GM18861 (cell line): ENCODE measurements at regions not wholly inside any gene's neighbourhood (a gene's known extent, or its start where the extent isn't known, plus 50 kb on each side); places are given as distances from the start of the nearest gene placed in this dataset.
"Not testable (repeated sequence)": the region's sequence is repeated elsewhere in the genome, so short reads cannot be mapped to it uniquely, and the experiment has no call there.

Experiments used
- ATAC-seq: cut with Tn5 transposase; IDR thresholded peaks from one replicate; pipeline ENCODE4 v1.9.1; 2021; ENCODE audit not compliant: unreplicated experiment

DNA sequence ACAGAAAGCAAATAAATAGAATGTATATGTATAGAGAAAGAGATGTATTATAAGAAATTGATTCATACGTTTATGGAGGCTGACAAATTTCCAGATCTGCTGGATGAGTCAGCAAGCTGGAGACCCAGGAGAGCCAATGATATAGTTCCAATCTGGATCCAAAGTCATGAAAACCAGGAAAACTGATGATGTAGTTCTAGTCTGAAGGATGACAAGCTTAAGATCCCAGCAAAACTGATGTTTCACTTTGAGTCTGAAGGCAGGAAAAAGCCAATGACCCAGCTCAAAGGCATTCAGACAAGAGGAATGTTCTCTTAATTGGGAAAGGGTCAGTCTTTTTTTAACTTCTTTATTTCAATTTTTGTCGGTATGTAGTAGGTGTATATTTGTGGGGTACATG is 102.6 kb downstream of the LHFPL1 start:
- no peak for ATAC-seq

- ATAC-seq = peak; percentile 52
These were observed 108.3 kb downstream of the LHFPL1 start for GRCh38 chrX:112571388-112571787.

GRCh38 chrX:112555831-112556230 is 123.9 kb downstream of the LHFPL1 start:
- ATAC-seq = no peak

GRCh38 chrX:112545051-112545450 is 134.7 kb downstream of the LHFPL1 start:
- ATAC-seq = no peak

- no peak for ATAC-seq
These were observed 143.2 kb downstream of the LHFPL1 start for GRCh38 chrX:112536544-112536943.

- no peak for ATAC-seq
These were observed 151.8 kb downstream of the LHFPL1 start for GRCh38 chrX:112527903-112528302.

GRCh38 chrX:112521676-112522075 is 158.1 kb downstream of the LHFPL1 start:
- ATAC-seq = no peak

DNA sequence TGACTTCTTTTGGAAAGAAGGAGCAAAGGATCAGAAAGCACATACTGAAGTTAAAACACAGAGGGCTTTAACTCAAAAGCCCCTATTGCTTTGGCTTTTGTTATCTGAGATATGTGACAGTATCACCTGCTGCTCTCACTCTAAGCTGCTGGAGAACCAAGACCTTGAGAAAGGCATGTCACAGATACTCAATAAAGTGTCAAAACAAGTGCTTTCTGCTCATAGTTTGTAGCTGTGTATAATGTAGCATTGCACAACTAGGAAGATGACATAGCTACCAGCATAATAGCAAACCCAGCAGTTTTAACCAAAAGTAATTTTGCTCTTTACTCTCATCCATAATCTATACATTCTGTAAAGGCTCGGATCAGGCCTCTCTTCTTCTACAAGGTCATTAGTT is 159.6 kb downstream of the LHFPL1 start:
- no peak for ATAC-seq

- ATAC-seq = no peak
These were observed 166.6 kb downstream of the LHFPL1 start for GRCh38 chrX:112513154-112513553.

DNA sequence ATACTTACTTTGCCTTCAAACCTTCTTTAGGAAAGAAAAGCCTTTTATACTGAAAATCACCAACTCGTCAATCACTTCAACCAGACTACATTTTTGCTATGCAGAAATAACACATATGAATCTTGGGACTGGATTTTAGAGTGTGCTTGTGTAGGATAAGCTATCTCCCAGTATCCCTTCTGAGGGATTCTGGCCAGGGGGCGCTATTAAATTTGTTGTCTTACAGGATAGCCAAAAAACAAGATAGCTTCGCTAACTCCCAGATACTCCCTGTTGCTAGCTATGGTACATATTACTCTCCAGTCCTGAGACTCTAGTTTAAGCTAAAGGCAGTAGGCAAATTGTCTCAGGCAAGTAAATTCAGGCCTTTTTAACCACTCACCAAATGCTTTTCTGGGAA is 167.2 kb downstream of the LHFPL1 start:
- no peak for ATAC-seq

DNA sequence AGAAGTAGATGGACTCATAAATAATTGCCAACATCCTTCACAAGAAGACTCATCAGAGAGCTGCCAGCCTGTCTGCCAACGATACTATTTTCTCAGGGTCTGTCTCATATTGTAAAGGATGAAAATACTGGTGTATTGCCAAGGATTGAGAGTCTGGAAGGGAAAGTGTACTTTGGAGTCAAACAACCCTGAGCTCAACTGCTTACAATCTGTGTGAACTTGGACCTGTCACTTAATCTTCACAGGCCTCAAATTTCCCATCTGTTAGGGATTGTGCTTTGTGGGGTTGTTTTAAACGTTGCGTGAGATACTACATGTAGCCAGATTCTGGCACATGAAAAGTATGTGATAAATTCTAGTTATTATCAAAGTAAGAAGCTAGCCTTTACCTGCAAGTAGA is 169.1 kb downstream of the LHFPL1 start:
- no peak for ATAC-seq

DNA sequence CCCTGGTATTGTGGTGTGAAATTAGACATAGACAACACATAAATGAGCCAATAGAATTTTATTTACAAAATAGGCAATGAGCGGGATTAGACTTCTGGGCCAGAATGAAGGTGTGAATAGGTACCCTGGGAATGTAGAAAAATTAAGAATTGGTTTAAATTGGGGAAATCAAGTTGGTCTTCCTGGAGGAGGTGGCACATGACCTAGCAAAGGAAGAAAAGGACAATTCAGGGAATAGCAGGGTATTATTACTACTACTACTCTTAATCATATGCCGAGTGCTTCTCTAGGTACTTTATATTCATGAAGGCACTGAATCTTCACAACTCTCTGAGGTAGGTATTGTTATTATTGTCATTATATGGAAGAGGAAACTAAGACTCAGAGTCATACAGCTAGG is 202.1 kb downstream of the LHFPL1 start:
- no peak for ATAC-seq

- ATAC-seq = no peak
These were observed 206.1 kb downstream of the LHFPL1 start for GRCh38 chrX:112473654-112474053.

- no peak for ATAC-seq
These were observed 209.2 kb downstream of the LHFPL1 start for GRCh38 chrX:112470551-112470950.

DNA sequence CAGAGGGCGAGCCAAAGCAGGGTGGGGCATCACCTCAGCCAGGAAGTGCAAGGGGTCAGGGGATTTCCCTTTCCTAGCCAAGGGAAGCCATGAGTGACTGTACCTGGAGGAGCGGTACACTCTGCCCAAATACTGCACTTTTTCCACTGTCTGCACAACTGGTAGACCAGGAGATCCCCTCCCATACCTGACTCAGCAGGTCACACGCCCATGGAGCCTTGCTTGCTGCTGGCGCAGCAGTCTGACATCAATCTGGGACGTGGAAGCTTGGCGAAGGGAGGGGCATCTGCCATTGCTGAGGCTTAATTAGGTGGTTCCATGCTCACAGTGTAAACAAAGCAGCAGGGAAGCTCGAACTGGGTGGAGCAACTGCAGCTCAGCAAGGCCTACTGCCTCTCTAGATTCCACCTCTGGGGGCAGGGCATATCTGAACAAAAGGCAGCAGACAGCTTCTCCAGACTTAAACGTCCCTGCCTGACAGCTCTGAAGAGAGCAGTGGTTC is 217.7 kb downstream of the LHFPL1 start:
- not testable (repeated sequence) for ATAC-seq

GRCh38 chrX:112457788-112458187 is 221.9 kb downstream of the LHFPL1 start:
- ATAC-seq = no peak

DNA sequence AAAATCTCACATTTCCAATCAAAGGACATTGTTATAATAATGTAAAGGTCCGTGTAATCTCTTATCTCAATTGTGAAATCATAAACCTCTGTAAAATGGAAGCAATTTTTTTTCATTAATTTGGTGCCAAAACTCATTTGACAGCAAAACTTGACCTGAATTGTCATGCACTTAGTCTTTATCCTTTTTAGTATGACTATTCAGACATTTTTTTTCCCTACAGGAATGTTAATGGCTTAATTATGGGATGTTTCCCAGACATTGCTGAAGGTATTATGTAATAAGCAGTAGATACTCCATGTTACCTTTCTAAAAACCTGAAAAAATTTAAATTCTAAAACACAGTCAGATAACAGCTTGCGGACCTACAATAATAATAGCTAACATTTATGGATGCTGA is 228.9 kb downstream of the LHFPL1 start:
- no peak for ATAC-seq

DNA sequence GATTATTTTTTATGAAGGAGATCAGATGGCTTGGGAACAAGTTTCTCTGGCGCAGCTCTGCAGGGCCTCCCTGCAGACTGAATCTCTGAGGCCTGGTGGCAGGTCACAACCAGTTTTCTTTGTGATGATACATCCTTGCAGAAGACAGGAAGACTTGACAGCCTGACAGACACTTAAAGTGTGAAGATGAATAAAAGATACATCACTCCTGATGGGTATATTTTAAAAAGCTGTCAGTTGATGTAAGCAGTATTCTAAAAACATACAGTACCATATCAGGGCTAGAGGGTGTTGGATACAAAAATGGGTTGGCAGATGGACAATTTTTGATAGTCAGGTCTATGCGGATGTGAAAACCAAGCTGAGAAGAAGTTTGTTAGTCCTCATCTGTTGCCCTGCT is 239.5 kb downstream of the LHFPL1 start:
- no peak for ATAC-seq

DNA sequence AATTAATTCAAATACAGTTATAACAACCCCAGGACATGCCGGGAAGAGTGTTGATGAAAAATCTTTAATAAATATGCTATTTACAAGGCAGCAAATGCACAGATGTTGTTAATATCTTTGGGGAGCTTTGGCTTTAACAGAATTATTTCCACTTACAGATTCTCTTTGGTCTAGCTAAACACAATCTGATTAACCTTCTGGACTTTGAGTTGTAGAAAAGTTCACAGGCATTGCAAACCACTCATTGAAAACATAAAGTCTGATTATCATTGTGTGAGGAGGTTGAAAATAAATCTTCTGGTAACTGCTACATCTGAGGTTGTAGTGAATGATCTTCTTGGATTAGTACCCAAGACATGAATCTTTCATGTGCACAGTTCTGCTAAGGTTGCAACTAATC is 255.6 kb downstream of the LHFPL1 start:
- no peak for ATAC-seq

DNA sequence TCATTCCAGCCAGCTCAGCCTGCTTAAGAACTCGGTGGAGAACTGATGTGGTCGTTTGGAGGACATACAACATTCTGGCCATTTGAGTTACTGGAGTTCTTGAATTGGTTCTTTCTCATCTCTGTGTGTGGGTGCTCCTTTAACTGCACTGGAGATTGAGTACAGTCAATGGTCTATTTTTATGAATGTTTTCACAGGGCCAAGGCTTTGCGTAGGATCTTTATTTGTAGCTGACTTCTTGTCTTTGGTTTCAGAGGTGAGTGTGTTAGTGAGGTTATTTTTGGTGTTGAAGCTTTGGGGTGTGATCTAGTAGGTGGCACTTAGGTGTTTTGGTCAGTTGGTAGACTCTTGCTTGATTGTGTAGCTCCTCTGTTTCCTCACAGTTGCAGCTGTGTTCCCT is 288.4 kb downstream of the LHFPL1 start:
- no peak for ATAC-seq

GRCh38 chrX:112381649-112382298 is 298.0 kb downstream of the LHFPL1 start:
- ATAC-seq = not testable (repeated sequence)

DNA sequence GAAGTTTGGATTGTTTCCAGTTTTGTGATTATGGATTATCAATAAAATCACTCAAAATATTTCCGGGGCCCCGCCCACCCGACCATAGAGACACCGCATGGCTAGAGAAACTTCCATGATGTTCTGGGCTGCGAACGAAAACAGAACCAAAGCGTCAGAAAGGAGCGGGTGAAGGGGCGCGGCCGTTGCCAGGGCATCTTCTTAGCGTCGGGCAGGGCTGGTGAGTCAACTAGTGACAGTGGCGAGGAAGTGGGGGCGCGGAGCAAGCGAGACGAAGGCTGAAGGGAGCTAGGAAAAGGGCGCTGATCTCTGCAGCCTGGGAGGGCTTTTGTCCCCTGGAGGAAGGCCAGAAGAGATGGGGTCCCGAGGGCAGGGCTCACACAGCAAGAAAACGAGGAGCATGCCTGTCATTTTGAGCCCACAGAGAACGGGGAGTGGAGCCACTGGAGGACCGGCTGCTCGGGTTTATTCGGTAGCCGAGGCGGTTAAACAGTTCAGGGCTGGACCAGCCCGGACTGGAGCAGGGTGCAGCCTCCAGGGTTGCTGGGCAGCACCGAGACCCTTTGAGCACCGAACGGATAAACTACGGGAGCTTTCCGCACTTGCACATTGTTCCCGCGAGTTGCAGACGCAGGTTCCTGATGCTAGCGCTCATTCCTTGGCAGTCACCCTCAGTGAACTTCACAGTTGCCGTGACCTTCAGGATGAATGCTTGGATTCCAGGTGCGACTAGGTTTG is 298.1 kb upstream of the TRPC5 start:
- ATAC-seq = no peak

DNA sequence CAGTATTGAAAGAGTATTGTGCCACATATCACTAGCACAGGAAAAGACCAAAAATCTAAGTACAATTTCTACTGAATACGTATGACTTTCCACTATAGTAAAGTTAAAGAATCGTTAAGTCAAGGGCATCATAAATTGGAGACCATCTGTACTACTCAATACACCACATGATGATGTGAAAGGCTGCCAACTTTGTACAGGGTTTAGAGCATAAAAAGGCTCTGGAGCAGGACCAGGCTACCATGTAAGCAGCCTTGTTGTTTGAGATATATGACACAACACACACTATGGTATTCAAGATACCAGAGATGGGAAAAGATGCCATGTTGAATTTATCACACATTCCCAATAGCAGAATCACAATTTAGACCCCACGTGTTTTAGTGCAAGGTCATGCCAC is 294.9 kb upstream of the TRPC5 start:
- ATAC-seq = no peak
